ENCODE measurements at regions not wholly inside any gene's neighbourhood (a gene's known extent, or its start where the extent isn't known, plus 50 kb on each side); places are given as distances from the start of the nearest gene placed in this dataset.
"Not testable (repeated sequence)": the region's sequence is repeated elsewhere in the genome, so short reads cannot be mapped to it uniquely, and the experiment has no call there.

DNA sequence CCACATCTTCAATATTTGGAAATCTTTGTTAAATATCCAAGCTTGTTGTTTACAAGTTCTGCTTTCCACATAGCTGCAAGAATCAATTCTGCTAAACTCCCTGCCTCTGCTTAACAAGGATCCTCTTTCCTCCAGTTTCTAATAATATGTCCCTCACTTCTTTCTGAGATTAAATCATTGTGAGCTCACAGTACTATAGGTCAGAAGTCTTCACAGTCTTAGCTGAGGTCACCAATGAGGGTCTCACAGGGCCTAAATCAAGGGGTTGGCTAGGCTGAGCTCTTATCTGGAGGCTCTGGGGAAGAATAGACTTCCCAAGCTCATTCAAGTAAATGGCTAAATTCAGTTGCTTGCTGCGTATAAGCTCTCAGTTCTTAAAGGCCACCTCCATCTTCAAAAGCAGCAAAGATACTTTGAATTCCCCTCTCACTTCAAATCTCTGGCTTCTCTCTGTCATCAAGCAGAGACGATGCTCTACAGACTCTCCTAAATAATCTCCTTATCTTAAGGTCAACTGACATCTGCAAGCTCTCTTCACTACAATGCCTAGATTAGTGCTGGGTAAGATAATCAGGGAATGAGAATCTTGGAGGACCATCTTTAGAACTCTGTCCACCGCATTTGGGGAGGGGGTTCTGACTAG, 175.3 kb downstream of the PLPPR4 start:
- in situ Hi-C loops (cut with HindIII; ENCODE audit: low sequenced_read_pairs) = no loop called here
- peak; percentile 35 for DNase-seq (ENCODE audit: low spot score)

DNA sequence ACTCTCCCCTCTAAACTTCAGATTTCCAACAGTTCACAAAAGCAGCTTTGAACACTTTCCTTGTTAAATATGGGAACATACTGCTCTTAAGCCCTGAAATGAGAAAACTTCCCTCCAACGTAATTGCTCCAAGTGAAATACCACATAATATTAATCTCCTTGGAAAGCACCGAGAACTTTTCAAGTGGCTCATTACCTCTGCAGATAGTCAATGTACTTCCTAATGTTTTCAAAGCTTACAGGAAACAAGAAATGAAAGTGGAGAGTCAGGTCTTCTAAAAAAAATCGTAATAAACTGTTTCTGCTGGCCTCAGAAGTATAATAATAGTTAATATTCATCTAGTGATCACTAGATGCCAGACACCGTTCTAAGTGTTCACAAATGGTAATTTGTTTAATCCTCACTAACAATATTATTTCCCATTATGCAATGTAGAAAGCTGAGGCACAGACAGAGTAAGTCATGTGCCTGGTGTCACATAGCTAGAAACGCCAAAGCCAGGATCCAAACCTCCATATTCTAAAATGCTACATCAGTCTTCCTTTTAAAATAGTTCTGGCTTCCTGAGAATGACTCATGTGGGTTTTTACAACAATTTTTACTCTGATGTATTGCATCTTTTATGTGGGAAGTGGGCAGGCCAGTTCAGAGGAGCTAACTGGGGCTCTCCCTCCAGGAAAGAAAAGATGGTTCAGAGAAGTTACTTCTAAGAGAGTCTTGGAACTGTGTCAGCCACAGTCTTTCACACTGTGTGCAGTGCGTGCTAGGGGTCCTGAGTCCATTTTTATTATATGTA, 177.2 kb downstream of the PLPPR4 start:
- in situ Hi-C loops (cut with HindIII; ENCODE audit: low sequenced_read_pairs) = no loop called here
- peak; percentile 40 for DNase-seq (ENCODE audit: low spot score)

DNA sequence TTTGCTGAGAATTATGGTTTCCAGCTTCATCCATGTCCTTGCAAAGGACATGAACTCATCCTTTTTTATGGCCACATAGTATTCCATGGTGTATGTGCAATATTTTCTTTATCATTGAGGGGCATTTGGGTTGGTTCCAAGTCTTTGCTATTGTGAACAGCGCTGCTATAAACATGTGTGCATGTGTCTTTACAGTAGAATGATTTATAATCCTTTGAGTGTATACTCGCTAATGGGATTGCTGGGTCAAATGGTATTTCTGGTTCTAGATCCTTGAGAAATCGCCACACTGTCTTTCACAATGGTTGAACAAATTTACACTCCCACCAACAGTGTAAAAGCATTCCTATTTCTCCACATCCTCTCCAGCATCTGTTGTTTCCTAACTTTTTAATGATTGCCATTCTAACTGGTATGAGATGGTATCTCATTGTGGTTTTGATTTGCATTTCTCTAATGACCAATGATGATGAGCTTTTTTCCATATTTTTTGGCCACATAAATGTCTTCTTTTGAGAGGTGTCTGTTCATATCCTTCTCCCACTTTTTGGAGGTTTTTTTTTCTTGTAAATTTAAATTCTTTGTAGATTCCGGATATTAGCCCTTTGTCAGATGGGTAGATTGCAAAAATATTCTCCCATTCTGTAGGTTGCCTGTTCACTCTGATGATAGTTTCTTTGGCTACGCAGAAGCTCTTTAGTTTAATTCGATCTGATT, 180.1 kb downstream of the PLPPR4 start:
- DNase-seq (ENCODE audit: low spot score); in situ Hi-C loops (cut with HindIII; ENCODE audit: low sequenced_read_pairs): not testable (repeated sequence)

DNA sequence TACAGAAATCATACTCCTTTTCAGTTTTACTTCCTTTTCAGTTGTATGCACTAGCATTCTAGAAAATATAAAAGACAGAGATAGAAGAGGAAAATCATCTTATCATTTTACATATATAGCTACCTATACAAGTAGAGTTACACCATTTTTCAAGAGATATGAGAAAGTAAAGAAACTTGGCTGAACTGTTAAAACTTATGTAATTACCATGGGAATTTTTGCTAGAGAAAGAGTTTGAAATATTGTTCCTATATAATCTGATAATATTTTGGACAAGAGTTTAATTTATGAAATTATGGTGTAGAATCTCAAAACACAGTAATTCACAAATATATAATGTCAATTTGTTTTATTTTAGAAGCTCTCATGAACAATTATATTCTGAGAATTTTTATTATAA, 180.8 kb downstream of the PLPPR4 start:
- in situ Hi-C loops (cut with HindIII; ENCODE audit: low sequenced_read_pairs) = no loop called here

DNA sequence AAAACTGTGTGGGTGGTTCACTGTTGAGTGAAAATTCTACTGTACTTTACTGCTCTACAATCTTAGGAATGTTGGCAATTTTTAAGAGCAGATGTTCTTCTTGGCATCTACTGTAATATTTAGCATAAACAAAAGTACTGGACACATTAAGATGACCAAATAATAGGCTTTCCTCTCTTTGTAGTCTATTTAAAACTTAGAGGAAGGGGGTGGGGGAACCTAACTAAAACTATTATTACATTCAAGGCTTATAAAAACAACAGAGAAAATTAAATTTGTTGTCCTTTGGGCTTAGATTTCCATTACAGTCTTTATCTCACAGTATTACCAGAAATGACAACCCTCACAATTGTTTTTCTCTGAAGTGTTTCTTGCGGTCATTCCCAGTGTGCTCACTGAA, 181.2 kb downstream of the PLPPR4 start:
- no peak for DNase-seq (ENCODE audit: low spot score)
- in situ Hi-C loops (cut with HindIII; ENCODE audit: low sequenced_read_pairs) = no loop called here

More for the DNA sequence above, 180.8 kb downstream of the PLPPR4 start:
- DNase-seq (ENCODE audit: low spot score) = no peak

DNA sequence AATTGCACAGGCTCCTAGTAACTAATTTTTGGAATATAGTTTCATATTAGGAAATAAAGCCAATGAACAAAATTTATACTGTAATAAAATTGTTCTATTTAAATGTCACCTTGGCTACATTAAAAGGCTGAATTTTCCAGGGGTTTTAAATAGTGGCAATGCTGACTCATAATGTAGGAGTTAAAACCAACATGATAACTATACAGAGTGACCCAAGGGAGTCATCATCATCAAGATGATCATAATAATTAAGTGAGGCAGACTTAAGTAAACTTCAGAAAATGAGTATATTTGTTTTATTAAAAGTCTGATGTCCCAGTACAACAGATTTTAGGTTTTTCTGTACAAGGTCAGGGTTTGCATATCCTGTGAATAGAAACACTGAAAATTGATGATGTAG, 183.4 kb downstream of the PLPPR4 start:
- in situ Hi-C loops (cut with HindIII; ENCODE audit: low sequenced_read_pairs) = no loop called here
- no peak for DNase-seq (ENCODE audit: low spot score)

DNA sequence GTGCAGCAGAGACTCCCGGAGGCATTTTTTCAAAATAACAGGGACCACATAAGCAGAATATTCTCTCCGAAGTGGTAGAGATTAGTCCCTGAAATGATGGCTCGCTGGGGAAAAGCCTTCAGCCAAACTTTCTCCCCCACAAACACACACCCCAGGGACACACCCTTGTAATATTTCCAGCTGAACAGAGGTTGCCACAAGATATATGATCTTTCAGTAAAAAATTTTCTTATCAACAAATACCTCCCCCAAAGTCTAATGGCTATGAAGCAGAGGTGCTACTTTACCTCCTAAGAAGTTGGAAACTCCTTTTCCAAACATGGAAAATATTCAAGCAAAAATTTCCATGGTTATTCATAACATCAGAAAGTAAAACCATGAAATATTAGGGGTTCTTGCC, 190.2 kb upstream of the PALMD start:
- DNase-seq (ENCODE audit: low spot score) = no peak
- in situ Hi-C loops (cut with HindIII; ENCODE audit: low sequenced_read_pairs) = no loop called here

DNA sequence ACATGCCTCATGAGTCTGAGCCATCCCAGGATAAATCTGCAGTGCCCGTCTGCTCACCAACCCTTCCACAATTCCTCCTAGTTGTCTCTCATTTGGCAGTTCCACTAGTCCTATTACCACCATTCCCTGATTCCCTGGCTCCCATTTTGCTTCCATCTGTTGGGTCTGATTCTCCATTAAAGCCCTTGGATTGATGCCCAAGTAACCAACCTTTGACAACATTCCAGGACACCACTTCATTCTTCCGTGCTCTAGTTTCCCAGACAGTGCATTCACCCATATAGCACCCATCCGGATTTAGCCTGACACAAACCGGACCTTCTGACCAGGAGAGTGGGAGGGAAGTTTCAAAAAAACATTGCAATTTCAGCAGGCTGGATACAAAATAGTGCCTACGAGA, 189.4 kb upstream of the PALMD start:
- DNase-seq (ENCODE audit: low spot score) = peak; percentile 87
- in situ Hi-C loops (cut with HindIII; ENCODE audit: low sequenced_read_pairs) = no loop called here

DNA sequence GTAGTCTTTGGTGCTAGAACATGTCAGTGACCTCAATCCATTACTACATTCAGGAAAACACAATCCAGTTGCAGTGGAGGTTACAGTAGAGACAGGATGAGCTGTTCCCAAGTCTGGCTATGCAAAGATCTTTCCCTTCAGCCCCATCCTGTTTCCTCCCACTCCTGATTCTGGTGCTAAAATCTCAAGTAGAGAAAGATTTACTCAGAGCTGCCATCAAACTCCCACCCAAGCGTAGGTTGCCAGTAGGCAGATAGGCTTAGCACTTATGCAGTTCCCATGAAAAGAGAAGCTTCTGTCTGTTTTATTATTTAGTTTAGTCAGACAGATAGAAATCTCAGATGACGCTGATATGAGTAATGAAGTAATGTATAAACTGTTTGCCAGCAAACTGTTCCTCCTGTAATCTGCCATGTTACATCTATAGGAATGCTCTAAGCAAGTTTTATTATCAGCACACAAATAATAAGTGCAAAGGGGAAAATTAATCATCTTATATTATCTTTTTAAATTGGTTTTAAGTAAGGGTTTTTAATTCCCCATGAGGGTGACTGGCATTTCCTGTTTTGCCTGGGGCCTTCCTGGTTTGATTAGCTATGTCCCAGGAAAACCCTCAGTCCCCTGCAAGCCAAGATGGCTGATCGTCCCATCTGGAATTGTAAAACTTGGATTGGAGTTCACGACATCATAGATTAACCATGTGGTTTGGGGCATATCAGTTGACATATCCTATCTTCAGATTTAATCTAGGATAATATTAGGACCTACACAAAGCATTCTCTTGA, 188.3 kb upstream of the PALMD start:
- no peak for DNase-seq (ENCODE audit: low spot score)

DNA sequence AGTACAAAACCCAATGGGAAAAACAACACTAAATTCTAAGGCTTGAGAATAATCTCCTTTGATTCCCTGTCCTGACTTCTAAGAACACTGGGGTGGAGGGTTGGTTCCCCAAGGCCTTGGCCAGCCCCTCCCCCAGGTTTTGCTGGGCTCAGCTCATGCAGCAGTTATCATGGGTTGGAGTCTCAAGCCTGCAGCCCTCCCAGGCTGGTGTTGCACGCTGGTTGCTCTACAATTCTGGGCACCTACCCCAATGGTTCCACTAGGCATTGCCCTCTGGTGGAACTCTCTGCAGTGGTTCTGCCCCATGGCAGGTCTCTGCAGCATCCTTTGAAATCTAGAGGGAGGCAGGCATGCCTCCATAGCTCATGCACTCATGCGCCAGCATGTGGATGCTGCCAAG, 184.4 kb upstream of the PALMD start:
- in situ Hi-C loops (cut with HindIII; ENCODE audit: low sequenced_read_pairs) = no loop called here

More for the DNA sequence above, 188.3 kb upstream of the PALMD start:
- in situ Hi-C loops (cut with HindIII; ENCODE audit: low sequenced_read_pairs) = no loop called here

DNA sequence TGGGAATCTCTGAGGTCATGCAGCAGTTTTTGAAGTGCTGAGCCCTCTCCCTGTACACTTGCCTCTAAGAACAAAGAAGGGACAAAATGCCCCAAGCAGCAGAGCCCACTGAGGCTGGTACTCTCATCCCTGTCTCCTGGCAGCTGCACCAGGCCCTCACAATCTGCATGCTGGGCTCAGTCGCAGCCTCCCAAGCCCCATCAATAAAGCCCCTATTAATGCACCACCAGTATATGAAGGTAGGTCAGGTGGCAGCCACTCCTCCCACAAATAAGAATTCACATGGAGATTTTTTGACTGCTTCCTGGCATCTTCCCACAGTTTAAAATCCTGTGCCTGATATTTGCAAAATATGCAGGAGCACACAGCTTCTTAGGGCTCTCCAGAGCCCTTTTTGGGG, 181.2 kb upstream of the PALMD start:
- in situ Hi-C loops (cut with HindIII; ENCODE audit: low sequenced_read_pairs) = no loop called here
- DNase-seq (ENCODE audit: low spot score) = no peak

More for the DNA sequence above, 184.4 kb upstream of the PALMD start:
- DNase-seq (ENCODE audit: low spot score) = no peak

DNA sequence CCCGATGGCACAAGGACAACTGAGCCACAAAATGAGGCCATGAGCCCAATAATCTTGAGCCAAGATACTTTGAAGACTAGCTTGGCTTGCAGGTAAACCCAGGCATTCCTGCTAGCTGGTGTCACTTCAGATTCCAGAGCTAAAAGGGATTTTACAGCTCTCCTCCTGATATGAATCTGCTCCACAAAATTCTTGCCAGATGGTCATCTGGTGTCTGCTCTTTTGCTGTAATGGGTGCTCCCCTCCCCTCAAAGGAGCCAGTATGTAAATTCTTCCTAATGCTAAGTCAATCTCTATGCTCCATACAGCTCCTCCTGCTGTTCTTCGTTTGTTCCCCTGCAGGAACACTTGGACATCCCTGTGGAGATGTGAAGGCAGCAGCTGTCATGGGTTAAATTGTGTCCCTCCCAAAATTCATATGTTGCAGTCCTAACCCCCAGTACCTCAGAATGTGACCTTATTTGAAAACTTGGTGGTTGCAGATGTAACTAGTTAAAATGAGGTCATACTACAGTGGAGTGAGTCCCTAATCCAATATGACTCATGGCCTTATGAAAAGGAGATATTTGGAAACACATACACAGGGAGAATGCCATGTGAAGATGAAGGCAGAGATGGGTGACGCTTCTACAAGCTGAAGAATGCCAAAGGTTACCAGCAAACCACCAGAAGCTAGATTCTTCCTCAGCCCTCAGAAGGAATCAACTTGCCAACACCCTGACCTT, 180.6 kb upstream of the PALMD start:
- in situ Hi-C loops (cut with HindIII; ENCODE audit: low sequenced_read_pairs) = no loop called here
- DNase-seq (ENCODE audit: low spot score) = peak; percentile 86

DNA sequence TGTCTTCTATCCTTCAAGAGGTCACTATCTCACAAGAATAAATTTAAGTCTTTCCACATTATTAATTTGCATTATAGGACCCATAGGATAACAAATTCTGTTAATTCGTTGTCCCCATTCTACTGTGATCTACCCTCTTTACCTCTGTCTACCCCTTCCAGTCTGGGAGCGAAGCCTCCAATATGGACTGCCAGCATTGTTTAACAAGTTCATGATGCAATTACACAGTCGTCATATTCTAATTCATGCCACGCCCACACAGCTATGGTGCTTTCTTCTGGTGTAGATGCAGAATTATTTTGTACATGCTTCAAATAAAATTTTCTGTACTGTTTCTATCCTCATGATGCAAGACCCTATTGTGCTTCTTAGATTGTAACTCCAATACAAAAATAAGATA, 178.3 kb upstream of the PALMD start:
- in situ Hi-C loops (cut with HindIII; ENCODE audit: low sequenced_read_pairs) = no loop called here

DNA sequence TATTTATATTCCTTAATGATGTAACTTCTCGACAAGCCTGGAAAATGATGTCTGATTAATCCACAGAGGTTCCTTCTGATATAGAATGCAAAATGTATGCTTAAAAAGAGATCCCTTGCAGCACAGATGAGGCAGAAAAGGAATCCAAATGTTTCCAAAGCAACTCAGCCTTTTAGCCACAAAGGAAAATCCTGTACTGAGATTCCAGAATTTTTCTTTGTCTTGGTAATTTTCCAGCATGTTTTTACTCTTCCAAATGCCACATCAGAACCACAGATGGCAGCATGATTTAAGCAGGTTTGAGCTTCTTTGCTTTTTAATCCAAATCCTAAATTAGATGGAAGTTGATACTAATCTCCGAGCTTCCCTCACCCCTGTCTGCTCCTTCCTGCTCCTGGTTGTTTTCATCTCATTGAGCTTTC, 176.4 kb upstream of the PALMD start:
- in situ Hi-C loops (cut with HindIII; ENCODE audit: low sequenced_read_pairs) = no loop called here
- peak; percentile 80 for DNase-seq (ENCODE audit: low spot score)

More for the DNA sequence above, 178.3 kb upstream of the PALMD start:
- DNase-seq (ENCODE audit: low spot score) = no peak

DNA sequence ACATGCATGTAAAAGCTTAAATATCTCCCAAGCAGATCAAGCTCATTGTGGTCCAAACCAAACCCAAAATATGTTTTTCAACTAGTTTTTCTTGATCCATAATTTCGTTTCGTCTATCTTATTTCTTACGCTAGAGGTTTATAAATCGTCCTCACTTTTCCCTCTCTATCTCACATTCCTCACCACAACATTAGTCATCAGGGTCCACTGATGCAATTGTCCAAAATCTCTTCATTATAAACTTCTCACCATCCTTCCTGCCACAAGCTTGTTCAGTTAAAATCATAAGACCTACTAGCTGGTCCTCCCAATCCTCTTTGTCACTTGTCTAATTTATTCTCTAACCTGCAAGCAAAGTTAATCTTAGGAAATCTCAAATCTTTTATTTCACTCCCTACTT, 173.0 kb upstream of the PALMD start:
- in situ Hi-C loops (cut with HindIII; ENCODE audit: low sequenced_read_pairs) = no loop called here

DNA sequence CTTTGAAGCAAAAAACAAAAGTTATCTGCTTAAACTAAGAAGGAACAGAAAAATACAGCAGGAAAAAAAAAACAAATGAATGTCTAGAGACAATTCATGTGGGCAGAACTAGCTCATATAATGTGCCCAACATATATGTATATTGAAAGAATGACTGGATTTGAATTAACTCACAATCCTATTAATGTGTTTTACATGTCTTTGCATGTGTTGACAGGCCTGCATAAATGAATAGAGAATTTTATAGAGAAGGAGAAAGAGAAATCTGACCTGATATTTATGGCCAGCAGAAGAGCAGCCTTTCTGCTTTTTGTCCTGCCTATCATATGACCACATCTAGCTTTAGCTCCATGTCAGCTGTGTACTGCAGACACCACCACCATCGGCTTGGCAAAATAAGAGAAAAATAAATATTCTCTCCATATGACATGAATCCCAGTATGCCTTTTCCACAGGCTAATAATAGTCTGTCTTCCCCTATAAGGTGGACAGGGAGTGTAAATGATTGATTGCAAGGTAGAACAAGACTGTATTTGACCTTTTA, 171.5 kb upstream of the PALMD start:
- DNase-seq (ENCODE audit: low spot score) = no peak
- in situ Hi-C loops (cut with HindIII; ENCODE audit: low sequenced_read_pairs) = no loop called here

More for the DNA sequence above, 173.0 kb upstream of the PALMD start:
- DNase-seq (ENCODE audit: low spot score) = no peak

DNA sequence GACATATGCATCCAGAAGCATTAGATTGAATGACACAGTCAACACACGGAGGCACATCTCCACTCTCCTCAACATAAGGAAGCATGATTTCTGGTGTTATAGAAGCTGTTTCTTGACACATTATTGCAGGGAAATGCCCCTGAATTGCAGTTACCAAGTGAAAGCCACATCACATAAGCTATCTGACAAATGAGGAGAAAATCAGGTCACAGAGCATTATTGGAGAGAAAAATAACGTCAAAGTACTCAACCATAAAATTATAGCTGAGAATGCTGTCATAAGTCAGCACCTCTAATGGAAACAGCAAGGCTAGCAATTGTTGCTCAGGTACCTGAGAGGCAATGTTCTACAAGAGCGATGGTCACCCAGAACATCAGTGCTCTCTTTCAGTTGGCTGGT, 169.9 kb upstream of the PALMD start:
- in situ Hi-C loops (cut with HindIII; ENCODE audit: low sequenced_read_pairs) = no loop called here
- DNase-seq (ENCODE audit: low spot score) = no peak

DNA sequence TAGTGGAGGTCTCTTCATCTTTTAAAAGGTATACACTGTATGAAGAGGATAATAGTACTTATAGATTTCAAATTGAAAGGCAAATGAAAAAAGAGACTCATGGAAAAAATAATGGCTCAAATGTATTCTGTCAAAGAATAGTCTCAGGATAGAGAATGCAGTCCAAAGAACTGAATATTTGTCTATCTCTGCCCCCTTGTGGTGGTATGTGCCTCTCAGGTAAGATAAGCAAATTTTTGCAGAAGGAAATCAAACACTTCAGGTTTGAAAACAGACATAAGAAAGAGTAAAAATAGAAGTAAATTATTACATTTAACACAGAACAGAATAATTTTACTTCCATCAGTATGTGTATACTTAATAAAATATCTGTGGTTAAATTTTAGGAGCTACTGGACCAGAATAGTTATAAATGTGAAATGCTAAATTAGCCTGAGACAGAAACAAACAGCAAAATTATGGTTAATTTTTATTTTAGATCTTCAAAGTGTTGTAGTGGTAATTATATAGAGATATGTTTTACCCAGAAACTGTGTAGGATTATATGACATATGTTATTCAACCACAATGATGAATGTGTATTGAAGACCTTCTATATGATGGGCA, 164.4 kb upstream of the PALMD start:
- peak; percentile 73 for DNase-seq (ENCODE audit: low spot score)
- in situ Hi-C loops (cut with HindIII; ENCODE audit: low sequenced_read_pairs) = no loop called here

All from G401 (cell line).